ENCODE measurements at regions not wholly inside any gene's neighbourhood (a gene's known extent, or its start where the extent isn't known, plus 50 kb on each side); places are given as distances from the start of the nearest gene placed in this dataset.
"Not testable (repeated sequence)": the region's sequence is repeated elsewhere in the genome, so short reads cannot be mapped to it uniquely, and the experiment has no call there.

GRCh38 chr10:33774857-33775256 is 440.4 kb upstream of the NRP1 start:
- no peak for DNase-seq

- DNase-seq = no peak
Measured at GRCh38 chr10:33773886-33774480, 439.5 kb upstream of the NRP1 start.

- DNase-seq = no peak
Measured at GRCh38 chr10:33773253-33773573, 438.7 kb upstream of the NRP1 start.

GRCh38 chr10:33772370-33773252 is 438.1 kb upstream of the NRP1 start:
- no peak for DNase-seq

- not testable (repeated sequence) for DNase-seq
Measured at GRCh38 chr10:33771856-33772255, 437.4 kb upstream of the NRP1 start.

GRCh38 chr10:33764694-33765185 is 430.3 kb upstream of the NRP1 start:
- DNase-seq = no peak

GRCh38 chr10:33760056-33760943 is 425.8 kb upstream of the NRP1 start:
- no peak for DNase-seq

- DNase-seq = no peak
Measured at GRCh38 chr10:33759191-33759590, 424.7 kb upstream of the NRP1 start.

GRCh38 chr10:33758299-33758698 is 423.8 kb upstream of the NRP1 start:
- no peak for DNase-seq

- no peak for DNase-seq
Measured at GRCh38 chr10:33754052-33754451, 419.6 kb upstream of the NRP1 start.

GRCh38 chr10:33753389-33753788 is 418.9 kb upstream of the NRP1 start:
- DNase-seq = no peak

GRCh38 chr10:33749790-33750189 is 415.3 kb upstream of the NRP1 start:
- no peak for DNase-seq

- no peak for DNase-seq
Measured at GRCh38 chr10:33749067-33749735, 414.7 kb upstream of the NRP1 start.

- DNase-seq = no peak
Measured at GRCh38 chr10:33746836-33747268, 412.4 kb upstream of the NRP1 start.

- no peak for DNase-seq
Measured at GRCh38 chr10:33746186-33746585, 411.7 kb upstream of the NRP1 start.

GRCh38 chr10:33743429-33743857 is 409.0 kb upstream of the NRP1 start:
- no peak for DNase-seq

GRCh38 chr10:33739031-33739430 is 404.6 kb upstream of the NRP1 start:
- no peak for DNase-seq

- DNase-seq = no peak
Measured at GRCh38 chr10:33735464-33735923, 401.0 kb upstream of the NRP1 start.

GRCh38 chr10:33734393-33735155 is 400.1 kb upstream of the NRP1 start:
- DNase-seq = no peak

- DNase-seq = no peak
Measured at GRCh38 chr10:33733058-33733457, 398.6 kb upstream of the NRP1 start.

- DNase-seq = no peak
Measured at GRCh38 chr10:33732161-33732680, 397.8 kb upstream of the NRP1 start.

GRCh38 chr10:33731322-33731721 is 396.9 kb upstream of the NRP1 start:
- no peak for DNase-seq

All from CD4-positive, alpha-beta T cell treated with Interleukin-17A for 4 hours (primary cell).